AG20443 (cell line): ENCODE measurements at regions not wholly inside any gene's neighbourhood (a gene's known extent, or its start where the extent isn't known, plus 50 kb on each side); places are given as distances from the start of the nearest gene placed in this dataset.

ENCODE experiments used
- DNase-seq: peaks from one replicate; pipeline ENCODE4 v3.0.0; 2012; ENCODE audit warnings: low spot score, mixed read lengths

GRCh38 chr5:164708831-164709230, 1203.4 kb downstream of the MAT2B start:
- no peak for DNase-seq

- no peak for DNase-seq
Observed at GRCh38 chr5:164713682-164714081, 1208.3 kb downstream of the MAT2B start.

GRCh38 chr5:164721116-164721515, 1215.7 kb downstream of the MAT2B start:
- no peak for DNase-seq

- DNase-seq = no peak
Observed at GRCh38 chr5:164721656-164722055, 1216.2 kb downstream of the MAT2B start.

- DNase-seq = no peak
Observed at GRCh38 chr5:164722702-164723101, 1217.3 kb downstream of the MAT2B start.

- DNase-seq = no peak
Observed at GRCh38 chr5:164727012-164727411, 1221.6 kb downstream of the MAT2B start.

- no peak for DNase-seq
Observed at GRCh38 chr5:164728733-164729132, 1223.3 kb downstream of the MAT2B start.

- no peak for DNase-seq
Observed at GRCh38 chr5:164735334-164735733, 1229.9 kb downstream of the MAT2B start.

GRCh38 chr5:164741376-164741775, 1236.0 kb downstream of the MAT2B start:
- DNase-seq = no peak

- DNase-seq = no peak
Observed at GRCh38 chr5:164742025-164742424, 1236.6 kb downstream of the MAT2B start.

- no peak for DNase-seq
Observed at GRCh38 chr5:164746723-164747122, 1241.3 kb downstream of the MAT2B start.

- no peak for DNase-seq
Observed at GRCh38 chr5:164747371-164747770, 1242.0 kb downstream of the MAT2B start.

GRCh38 chr5:164748861-164749260, 1243.4 kb downstream of the MAT2B start:
- no peak for DNase-seq

GRCh38 chr5:164753434-164753833, 1248.0 kb downstream of the MAT2B start:
- no peak for DNase-seq

GRCh38 chr5:164763206-164763605, 1257.8 kb downstream of the MAT2B start:
- no peak for DNase-seq

- DNase-seq = no peak
Observed at GRCh38 chr5:164772122-164772521, 1266.7 kb downstream of the MAT2B start.

- no peak for DNase-seq
Observed at GRCh38 chr5:164784230-164784629, 1278.8 kb downstream of the MAT2B start.

- no peak for DNase-seq
Observed at GRCh38 chr5:164798110-164798509, 1292.7 kb downstream of the MAT2B start.

- no peak for DNase-seq
Observed at GRCh38 chr5:164799391-164799790, 1294.0 kb downstream of the MAT2B start.

GRCh38 chr5:164801910-164802309, 1296.5 kb downstream of the MAT2B start:
- DNase-seq = no peak

GRCh38 chr5:164809821-164810220, 1304.4 kb downstream of the MAT2B start:
- DNase-seq = no peak

GRCh38 chr5:164818445-164818844, 1313.0 kb downstream of the MAT2B start:
- no peak for DNase-seq

- no peak for DNase-seq
Observed at GRCh38 chr5:164824671-164825070, 1319.3 kb downstream of the MAT2B start.

- DNase-seq = no peak
Observed at GRCh38 chr5:164832516-164832915, 1327.1 kb downstream of the MAT2B start.

- no peak for DNase-seq
Observed at GRCh38 chr5:164844348-164844747, 1338.9 kb downstream of the MAT2B start.
